Dedifferentiated amniotic fluid mesenchymal stem cell (primary cell): ENCODE measurements at regions not wholly inside any gene's neighbourhood (a gene's known extent, or its start where the extent isn't known, plus 50 kb on each side); places are given as distances from the start of the nearest gene placed in this dataset.
"Not testable (repeated sequence)": the region's sequence is repeated elsewhere in the genome, so short reads cannot be mapped to it uniquely, and the experiment has no call there.

Experiments
- DNase-seq: peaks from one replicate; pipeline ENCODE4 v3.0.0-alpha.2; 2016; ENCODE audit errors: extremely low spot score

GRCh38 chr17:68097161-68097805 lies 61.7 kb downstream of the KPNA2 start:
- no peak for DNase-seq

DNA sequence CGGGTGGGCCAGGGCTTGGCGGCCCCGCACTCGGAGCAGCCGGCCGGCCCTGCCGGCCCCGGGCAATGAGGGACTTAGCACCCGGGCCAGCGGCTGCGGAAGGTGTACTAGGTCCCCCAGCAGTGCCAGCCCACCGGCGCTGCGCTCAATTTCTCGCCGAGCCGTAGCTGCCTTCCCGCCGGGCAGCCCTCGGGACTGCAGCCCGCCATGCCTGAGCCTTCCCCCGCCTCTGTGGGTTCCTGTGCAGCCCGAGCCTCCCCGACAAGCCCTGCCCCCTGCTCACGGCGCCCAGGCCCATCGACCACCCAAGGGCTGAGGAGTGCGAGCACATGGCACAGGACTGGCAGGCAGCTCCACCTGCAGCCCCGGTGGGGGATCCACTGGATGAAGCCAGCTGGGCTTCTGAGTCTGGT lies 63.8 kb downstream of the KPNA2 start:
- DNase-seq: not testable (repeated sequence)

GRCh38 chr17:68100000-68100641 lies 64.6 kb downstream of the KPNA2 start:
- DNase-seq: no peak

- DNase-seq: peak; percentile 57
Observed at GRCh38 chr17:68101075-68101986, 65.8 kb downstream of the KPNA2 start.

DNA sequence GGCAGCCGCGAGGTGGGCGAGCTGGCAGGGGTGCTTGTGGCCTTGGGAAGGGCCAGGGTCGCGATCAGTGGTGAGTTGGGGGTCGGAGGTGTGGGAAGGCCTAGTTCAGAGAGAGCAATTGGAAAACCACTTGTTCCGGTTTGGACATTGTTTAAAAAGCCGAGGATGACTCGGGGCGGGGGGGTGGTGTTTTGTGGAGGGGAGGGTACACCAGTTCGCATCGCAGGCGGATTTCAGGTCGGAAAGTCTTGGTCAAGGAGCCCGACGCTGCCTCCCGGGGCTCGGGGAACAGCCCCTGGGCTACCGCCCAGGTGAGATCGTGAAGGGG lies 66.4 kb downstream of the KPNA2 start:
- DNase-seq: no peak

- DNase-seq: no peak
Observed at GRCh38 chr17:68102318-68102758, 66.8 kb downstream of the KPNA2 start.

DNA sequence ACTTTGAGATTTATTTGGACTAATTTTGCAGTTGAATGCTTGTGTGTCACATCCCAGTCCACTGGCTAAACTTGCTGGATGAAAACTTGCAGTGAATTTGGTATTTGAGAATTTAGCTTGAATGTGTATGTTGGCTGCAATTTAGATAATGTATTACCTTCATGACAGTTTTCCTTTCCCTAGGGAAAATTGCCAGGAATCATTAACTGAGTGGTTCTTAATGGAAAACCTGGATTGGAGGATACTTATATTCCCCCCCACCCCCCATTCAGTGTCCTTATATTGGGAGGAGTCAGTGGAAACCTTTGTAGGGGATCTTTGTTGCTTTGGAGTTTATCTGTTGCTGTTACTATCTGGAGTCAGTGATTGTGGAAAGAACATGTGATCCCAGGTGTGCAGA lies 67.6 kb downstream of the KPNA2 start:
- DNase-seq: no peak

DNA sequence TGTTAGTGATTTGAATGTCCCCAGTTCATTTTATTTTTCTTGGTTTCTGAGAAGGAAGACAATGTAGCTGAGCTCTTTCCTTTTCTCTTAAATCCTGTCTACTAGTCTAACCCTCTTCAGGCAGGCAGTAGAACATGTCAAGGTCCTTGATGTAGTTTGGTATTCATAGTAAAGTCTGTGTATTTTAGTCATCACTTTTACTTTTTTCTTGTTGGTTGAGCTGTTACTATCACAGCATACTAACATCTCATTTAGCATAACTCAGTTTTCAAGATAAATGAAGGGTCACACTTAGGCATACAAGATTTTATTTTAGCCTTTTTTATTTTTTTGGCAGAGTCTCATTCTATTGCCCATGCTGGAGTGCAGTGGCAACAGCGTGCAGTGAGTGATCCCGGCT lies 70.5 kb downstream of the KPNA2 start:
- DNase-seq: no peak

DNA sequence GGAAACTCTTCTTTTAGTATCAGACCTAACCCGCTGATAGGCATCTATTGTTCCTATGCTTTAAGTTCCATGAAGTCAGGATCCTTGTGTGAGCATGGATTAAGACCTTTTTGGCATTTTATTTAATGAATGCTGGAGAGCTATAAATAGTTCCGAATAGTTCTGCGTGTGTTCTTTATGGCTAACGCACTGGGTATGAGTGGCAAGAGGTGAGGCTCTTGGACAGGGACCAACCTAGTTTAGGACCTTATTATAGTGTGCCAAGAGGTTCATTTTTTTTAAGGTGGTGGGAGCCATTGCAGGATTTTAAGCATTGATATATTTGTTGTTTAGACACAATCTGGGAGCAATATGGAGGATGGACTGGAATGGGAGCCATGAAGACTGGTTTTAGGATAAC lies 71.8 kb downstream of the KPNA2 start:
- DNase-seq: no peak

GRCh38 chr17:68108313-68109000 lies 72.9 kb downstream of the KPNA2 start:
- no peak for DNase-seq

- DNase-seq: not testable (repeated sequence)
Observed at GRCh38 chr17:68109404-68109803, 73.9 kb downstream of the KPNA2 start.

DNA sequence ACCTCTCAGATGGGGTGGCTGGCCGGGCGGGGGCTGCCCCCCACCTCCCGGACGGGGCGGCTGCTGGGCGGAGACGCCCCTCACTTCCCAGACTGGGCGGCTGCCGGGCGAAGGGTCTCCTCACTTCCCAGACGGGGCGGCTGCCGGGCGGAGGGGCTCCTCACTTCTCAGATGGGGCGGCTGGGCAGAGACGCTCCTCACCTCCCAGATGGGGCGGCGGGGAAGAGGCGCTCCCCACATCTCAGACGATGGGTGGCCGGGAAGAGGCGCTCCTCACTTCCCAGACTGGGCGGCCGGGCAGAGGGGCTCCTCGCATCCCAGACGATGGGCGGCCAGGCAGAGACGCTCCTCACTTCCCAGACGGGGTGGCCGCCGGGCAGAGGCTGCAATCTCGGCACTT lies 80.7 kb downstream of the KPNA2 start:
- not testable (repeated sequence) for DNase-seq

DNA sequence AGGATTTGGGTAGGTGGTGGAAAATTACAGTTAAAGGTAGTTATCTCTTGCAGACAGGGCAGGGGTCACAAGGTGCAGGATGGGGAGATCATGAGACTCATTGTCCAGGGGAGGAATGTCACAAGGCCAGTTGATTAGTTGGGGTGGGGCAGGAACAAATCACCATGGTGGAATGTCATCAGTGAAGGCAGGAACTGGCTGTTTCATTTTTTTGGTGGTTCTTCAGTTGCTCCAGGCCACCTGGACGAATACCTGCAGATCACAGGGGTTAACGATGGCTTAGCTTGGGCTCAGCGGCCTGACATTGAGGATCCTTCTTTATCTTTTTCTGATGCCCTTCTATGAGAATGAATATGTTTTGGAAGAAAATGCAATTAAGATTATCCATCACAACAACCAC lies 87.1 kb downstream of the KPNA2 start:
- DNase-seq: no peak

- no peak for DNase-seq
Observed at GRCh38 chr17:68125111-68125870, 89.8 kb downstream of the KPNA2 start.

GRCh38 chr17:68127914-68128313 lies 92.4 kb downstream of the KPNA2 start:
- DNase-seq: no peak

- no peak for DNase-seq
Observed at GRCh38 chr17:68131456-68131855, 95.9 kb downstream of the KPNA2 start.

GRCh38 chr17:68133346-68134045 lies 98.0 kb downstream of the KPNA2 start:
- no peak for DNase-seq

GRCh38 chr17:68134046-68134637 lies 98.6 kb downstream of the KPNA2 start:
- no peak for DNase-seq

- no peak for DNase-seq
Observed at GRCh38 chr17:68134731-68135130, 99.2 kb downstream of the KPNA2 start.

DNA sequence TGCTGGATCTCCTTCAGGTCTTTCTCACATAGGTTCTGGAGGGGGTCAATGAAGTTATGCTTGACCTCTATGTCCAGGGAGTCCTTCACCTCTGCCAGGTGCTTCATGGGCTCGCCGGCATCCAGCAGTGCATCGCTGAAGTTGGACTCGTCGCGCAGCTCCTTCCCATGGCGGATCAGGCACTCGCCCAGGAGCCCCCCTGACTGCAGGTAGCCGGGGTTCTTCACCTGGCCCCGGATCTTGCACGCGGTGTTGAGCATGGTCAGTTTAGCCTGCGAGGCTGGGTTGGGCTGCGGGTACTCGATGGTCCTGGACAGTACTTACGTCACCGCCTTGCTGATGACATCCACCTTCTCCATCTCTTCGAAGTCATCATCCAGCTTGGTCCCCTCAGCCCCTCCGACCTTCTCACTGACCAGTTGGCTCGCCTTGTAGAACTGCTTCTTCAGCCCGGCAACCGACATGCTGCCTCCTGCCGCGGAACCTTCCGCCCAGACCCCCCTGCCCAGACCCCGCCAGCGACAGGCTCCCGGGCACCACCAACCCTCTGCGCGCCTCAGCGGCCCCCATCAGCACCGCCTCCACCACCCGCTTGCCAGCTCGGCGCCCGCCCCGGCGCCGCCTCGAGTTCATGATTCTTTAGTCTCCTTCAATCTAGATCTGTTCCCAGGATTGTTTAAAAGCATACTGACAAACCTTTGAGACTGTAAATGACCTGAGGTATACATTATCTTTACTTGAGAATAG lies 99.8 kb downstream of the KPNA2 start:
- DNase-seq: no peak
